ENCODE measurements at regions not wholly inside any gene's neighbourhood (a gene's known extent, or its start where the extent isn't known, plus 50 kb on each side); places are given as distances from the start of the nearest gene placed in this dataset.

DNA sequence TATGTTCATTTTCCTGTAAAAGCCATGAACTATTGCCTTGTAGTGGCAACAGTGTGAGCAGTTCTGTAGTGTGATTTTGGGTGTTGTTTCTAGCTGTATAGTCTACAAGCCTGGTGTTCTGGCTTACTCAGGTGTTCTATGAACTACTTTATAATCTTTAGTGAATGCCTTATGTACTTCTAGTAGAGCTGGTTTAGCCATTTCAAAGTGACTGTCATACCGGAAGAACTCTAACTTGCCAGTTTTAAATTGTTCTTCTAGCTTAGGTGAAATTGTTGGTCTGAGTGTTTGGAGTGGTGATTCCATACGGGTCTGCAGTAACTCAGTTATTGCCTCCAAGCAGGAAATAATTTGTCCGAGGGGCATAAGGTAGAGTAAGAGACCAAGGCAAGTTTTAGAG, 150.2 kb upstream of the ZNF184 start (continued):
- TF ChIP-seq, protein P1, sequence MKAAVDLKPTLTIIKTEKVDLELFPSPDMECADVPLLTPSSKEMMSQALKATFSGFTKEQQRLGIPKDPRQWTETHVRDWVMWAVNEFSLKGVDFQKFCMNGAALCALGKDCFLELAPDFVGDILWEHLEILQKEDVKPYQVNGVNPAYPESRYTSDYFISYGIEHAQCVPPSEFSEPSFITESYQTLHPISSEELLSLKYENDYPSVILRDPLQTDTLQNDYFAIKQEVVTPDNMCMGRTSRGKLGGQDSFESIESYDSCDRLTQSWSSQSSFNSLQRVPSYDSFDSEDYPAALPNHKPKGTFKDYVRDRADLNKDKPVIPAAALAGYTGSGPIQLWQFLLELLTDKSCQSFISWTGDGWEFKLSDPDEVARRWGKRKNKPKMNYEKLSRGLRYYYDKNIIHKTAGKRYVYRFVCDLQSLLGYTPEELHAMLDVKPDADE (IDR thresholded peaks at IDR 0.05): no peak
- TF ChIP-seq, protein P2, sequence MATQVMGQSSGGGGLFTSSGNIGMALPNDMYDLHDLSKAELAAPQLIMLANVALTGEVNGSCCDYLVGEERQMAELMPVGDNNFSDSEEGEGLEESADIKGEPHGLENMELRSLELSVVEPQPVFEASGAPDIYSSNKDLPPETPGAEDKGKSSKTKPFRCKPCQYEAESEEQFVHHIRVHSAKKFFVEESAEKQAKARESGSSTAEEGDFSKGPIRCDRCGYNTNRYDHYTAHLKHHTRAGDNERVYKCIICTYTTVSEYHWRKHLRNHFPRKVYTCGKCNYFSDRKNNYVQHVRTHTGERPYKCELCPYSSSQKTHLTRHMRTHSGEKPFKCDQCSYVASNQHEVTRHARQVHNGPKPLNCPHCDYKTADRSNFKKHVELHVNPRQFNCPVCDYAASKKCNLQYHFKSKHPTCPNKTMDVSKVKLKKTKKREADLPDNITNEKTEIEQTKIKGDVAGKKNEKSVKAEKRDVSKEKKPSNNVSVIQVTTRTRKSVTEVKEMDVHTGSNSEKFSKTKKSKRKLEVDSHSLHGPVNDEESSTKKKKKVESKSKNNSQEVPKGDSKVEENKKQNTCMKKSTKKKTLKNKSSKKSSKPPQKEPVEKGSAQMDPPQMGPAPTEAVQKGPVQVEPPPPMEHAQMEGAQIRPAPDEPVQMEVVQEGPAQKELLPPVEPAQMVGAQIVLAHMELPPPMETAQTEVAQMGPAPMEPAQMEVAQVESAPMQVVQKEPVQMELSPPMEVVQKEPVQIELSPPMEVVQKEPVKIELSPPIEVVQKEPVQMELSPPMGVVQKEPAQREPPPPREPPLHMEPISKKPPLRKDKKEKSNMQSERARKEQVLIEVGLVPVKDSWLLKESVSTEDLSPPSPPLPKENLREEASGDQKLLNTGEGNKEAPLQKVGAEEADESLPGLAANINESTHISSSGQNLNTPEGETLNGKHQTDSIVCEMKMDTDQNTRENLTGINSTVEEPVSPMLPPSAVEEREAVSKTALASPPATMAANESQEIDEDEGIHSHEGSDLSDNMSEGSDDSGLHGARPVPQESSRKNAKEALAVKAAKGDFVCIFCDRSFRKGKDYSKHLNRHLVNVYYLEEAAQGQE (IDR thresholded peaks at IDR 0.05; ENCODE audit: unreplicated experiment): no peak
- TF ChIP-seq CREB1 (CRISPR knock-in tag; IDR thresholded peaks at IDR 0.05; ENCODE audit: low read depth): no peak

GRCh38 chr6:27619436-27619835, 146.5 kb upstream of the ZNF184 start:
- Mint-ChIP-seq H3K4me3 (no peak overlapping the region; the same call in 2 of the 3 replicates), H3K36me3 (ENCODE audit: low read depth) (peaks cover 4% of the 10 kb centered on the region; the same call in 2 of the 3 replicates), H3K9me3 (peaks cover 5% of the 10 kb centered on the region; the same call in 2 of the 3 replicates), H3K27me3 (ENCODE audit: insufficient read depth, low read depth, poor library complexity) (peaks cover 12% of the 10 kb centered on the region), H3K27ac (no peak overlapping the region), H3K4me1 (peaks cover 8% of the 10 kb centered on the region; the same call in 2 of the 3 replicates)
- no peak overlapping the region for H2AFZ ChIP-seq
- H3K27me3 ChIP-seq (ENCODE audit: insufficient read depth): peaks cover 12% of the 10 kb centered on the region
- no peaks in the 10 kb centered on the region for H3F3A ChIP-seq (replicated peaks; ENCODE audit: low read depth)
- no peaks in the 10 kb centered on the region for H4K20me1 ChIP-seq (replicated peaks; ENCODE audit: insufficient read depth)
- DNase-seq (ENCODE audit: low spot score): no peak
- H3K4me1 ChIP-seq (ENCODE audit: insufficient read depth): no peaks in the 10 kb centered on the region
- H3K27ac ChIP-seq (ENCODE audit: low read depth): no peak overlapping the region
- H3K36me3 ChIP-seq (ENCODE audit: insufficient read depth): no peaks in the 10 kb centered on the region
- H3K9me2 ChIP-seq (ENCODE audit: insufficient read depth): no peaks in the 10 kb centered on the region
- no peak for TF ChIP-seq EZH2phosphoT487 (IDR thresholded peaks at IDR 0.05; ENCODE audit: unreplicated experiment)
- TF ChIP-seq CREB1 (CRISPR knock-in tag; IDR thresholded peaks at IDR 0.05; ENCODE audit: low read depth): no peak
- TF ChIP-seq, protein P1 (IDR thresholded peaks at IDR 0.05): no peak
- no peak for TF ChIP-seq CTCF (conservative IDR thresholded peaks at IDR 0.05; ENCODE audit: low read depth in 2 of 2)
- TF ChIP-seq, protein P2 (IDR thresholded peaks at IDR 0.05; ENCODE audit: unreplicated experiment): no peak
- TF ChIP-seq ZNF331 (CRISPR knock-in tag; IDR thresholded peaks at IDR 0.05; ENCODE audit: low read depth): no peak
- TF ChIP-seq NANOG (IDR thresholded peaks at IDR 0.05; ENCODE audit: borderline replicate concordance): no peak
- TF ChIP-seq ZNF114 (CRISPR knock-in tag; IDR thresholded peaks at IDR 0.05): no peak
- no peak for ATAC-seq
- no peak overlapping the region for H3K4me2 ChIP-seq
- no peak overlapping the region for H3K4me3 ChIP-seq
- no peaks in the 10 kb centered on the region for H3K79me2 ChIP-seq (replicated peaks; ENCODE audit: insufficient read depth)
